Cardiac septum (tissue), 1 donor: ENCODE measurements at regions not wholly inside any gene's neighbourhood (a gene's known extent, or its start where the extent isn't known, plus 50 kb on each side); places are given as distances from the start of the nearest gene placed in this dataset.

Source experiments
- DNase-seq: peaks from one replicate; pipeline ENCODE4 v3.0.0-alpha.2; 2020; ENCODE audit warnings: low spot score
- intact Hi-C: fragments of 100-400 bp; cut with DNase I; formaldehyde crosslinking; loops from one replicate; pipeline ENCODE4 v1.14.0; 2022
- donor health status: DM: no; HTN: no; CAD: no.

DNA sequence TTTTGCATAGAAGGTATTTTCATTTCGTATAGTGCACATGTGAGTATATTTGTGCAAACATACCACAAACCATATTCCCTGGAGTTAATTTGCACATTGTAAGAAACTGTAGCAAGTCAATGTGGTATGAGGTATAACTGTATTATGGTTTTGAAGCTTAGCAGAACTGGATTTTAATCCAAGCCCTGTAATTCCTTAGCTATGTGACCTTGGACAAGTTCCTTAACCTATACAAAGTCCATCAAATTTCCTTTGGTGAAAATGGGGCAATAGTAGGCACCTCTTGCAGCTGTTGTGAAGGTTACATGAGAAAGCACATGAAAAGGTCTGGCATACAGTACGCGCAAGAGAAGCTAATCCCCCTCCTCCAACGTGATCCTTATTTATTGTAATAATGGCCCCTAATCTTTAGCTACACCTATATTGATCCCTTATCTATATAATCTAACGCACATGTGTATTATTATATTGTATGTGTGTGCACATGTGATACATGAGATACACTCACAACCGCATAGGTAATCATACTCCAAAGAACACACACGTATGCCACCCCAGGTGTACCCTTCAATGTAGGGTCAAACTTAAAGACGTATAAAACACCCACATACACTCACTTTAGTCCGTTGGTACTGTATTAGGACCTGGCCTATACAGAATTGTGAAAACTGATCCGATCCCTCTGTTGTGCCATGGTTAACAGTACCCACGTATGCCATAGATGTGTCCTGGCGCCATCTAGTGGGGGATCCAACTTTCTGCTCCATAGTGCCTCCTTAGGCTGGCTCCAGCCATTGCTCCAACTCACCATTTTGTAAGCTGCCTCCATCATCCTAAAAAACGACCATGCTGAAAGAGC, 402.9 kb upstream of the SLC14A2 start:
- DNase-seq = peak; percentile 86
- intact Hi-C loops = loop anchor here (5.0 to 10.0 kb wide), 3 partner anchors 255 to 530 kb away; partner anchors contain the start of gene SETBP1

GRCh38 chr18:45213040-45213333, 402.3 kb upstream of the SLC14A2 start:
- DNase-seq = no peak
- intact Hi-C loops = loop anchor here (5.0 to 10.0 kb wide), 3 partner anchors 256 to 531 kb away; partner anchors contain the start of gene SETBP1

DNA sequence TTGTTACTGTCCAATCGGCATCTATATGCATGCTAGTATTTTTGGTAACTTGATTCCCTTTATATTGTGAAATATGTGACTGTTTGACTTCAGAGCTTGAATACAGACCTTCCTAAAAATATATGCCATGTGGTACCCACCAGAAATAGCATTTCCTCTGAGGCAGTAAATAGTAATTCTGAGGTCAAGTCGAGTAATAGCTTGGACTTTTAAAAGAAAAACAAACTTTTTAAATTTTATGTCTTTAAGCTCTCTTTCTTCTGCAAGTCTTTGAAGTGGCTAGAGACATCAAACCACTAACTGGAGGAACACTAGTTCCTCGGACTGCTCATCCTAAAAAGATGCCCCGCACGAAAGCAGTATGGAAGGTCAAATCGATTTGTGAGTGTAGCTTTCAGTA, 396.8 kb upstream of the SLC14A2 start:
- no peak for DNase-seq
- intact Hi-C loops = loop anchor here (10.0 kb wide), 1 partner anchor 334 kb away; no protein-coding TSS in a partner anchor

- DNase-seq = no peak
- intact Hi-C loops = no loop called here
Observed at GRCh38 chr18:45221363-45221762, 393.9 kb upstream of the SLC14A2 start.

DNA sequence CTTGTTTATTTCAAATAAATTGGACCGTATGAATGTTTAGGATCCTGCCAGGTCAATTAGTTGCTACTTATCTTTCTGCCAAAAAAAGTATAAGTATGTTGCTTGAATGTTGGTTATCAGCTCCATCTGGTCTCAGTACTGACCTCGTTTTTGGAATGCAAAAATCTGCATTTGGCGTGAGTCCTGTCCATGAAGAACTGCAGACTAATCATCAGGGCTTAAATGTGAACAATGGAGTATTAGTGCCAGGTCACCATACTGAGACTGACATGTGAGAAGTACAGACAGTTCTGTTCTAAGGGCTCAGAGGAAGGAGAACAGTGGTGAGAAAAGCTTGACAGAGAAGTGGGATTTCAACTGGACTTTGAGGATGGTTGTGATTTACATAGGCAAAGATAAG, 393.1 kb upstream of the SLC14A2 start:
- intact Hi-C loops = no loop called here
- DNase-seq = no peak

GRCh38 chr18:45227001-45227742, 388.1 kb upstream of the SLC14A2 start:
- intact Hi-C loops = no loop called here

GRCh38 chr18:45228796-45229388, 386.4 kb upstream of the SLC14A2 start:
- intact Hi-C loops = no loop called here
- DNase-seq = no peak

More at GRCh38 chr18:45227001-45227742, 388.1 kb upstream of the SLC14A2 start:
- no peak for DNase-seq

- intact Hi-C loops = no loop called here
Observed at GRCh38 chr18:45231617-45232016, 383.7 kb upstream of the SLC14A2 start.

DNA sequence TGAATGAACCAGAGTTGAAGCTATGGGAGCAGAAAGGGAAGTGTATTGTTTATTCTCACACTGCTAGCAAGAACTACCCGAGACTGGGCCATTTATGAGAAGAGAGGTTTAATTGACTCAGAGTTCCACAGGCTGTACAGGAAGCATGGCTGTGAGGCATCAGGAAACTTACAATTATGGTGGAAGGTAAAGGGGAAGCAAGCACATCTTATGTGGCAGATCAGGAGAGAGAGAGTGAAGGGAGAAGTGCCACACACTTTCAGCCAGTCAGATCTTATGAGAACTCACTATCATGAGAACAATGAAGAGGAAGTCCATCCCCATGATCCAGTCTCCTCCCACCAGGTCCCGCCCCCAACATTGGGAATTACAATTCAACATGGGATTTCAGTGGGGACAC, 383.2 kb upstream of the SLC14A2 start:
- intact Hi-C loops = no loop called here
- DNase-seq = no peak

More at GRCh38 chr18:45231617-45232016, 383.7 kb upstream of the SLC14A2 start:
- DNase-seq = no peak

DNA sequence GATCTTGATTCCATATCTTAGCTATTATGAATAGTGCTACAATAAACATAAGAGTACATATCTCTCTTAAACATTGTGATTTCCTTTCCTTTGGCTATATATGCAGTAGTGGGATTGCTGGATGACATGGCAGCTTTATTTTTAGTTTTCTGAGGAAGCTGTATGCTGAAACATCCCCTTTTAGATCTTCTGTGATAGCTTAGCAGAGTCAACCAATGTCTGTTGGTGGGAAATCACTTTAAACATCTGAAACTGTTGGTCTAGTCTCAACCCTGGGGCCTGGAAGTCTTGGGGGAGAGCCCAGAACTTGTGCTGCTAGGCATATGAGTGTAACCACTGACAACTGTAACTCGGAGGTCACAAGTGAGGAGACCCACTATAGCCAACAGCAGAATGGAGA, 378.6 kb upstream of the SLC14A2 start:
- intact Hi-C loops = no loop called here

GRCh38 chr18:45237343-45238098, 377.8 kb upstream of the SLC14A2 start:
- intact Hi-C loops = no loop called here
- no peak for DNase-seq

More for the DNA sequence above, 378.6 kb upstream of the SLC14A2 start:
- no peak for DNase-seq

GRCh38 chr18:45241271-45241670, 374.0 kb upstream of the SLC14A2 start:
- intact Hi-C loops = no loop called here
- DNase-seq = no peak

GRCh38 chr18:45241982-45242565, 373.2 kb upstream of the SLC14A2 start:
- intact Hi-C loops = no loop called here
- DNase-seq = no peak

GRCh38 chr18:45243340-45244110, 371.8 kb upstream of the SLC14A2 start:
- DNase-seq = no peak
- intact Hi-C loops = no loop called here

DNA sequence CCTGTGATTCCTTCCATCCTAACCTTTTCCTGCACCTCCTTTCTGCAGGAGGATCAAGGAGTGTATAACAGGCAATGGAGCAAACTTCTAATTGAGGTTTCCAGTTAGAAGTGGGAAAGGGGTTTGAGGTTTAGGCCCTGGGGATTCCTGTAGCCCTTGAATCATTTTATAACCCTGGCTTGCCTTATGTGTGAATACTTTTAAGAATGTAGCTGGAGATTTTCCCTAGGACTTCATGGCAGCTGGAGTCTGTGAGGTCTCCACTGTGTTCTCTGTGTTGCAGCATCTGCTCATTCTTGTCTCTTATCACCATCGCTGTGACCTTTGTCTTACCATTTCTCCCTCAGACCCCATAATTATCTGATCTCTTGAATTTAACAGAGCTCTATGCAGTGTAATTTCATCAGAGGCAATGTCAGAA, 370.2 kb upstream of the SLC14A2 start:
- intact Hi-C loops = loop anchor here (5.0 kb wide), 1 partner anchor 77 kb away; no protein-coding TSS in a partner anchor
- DNase-seq = no peak

DNA sequence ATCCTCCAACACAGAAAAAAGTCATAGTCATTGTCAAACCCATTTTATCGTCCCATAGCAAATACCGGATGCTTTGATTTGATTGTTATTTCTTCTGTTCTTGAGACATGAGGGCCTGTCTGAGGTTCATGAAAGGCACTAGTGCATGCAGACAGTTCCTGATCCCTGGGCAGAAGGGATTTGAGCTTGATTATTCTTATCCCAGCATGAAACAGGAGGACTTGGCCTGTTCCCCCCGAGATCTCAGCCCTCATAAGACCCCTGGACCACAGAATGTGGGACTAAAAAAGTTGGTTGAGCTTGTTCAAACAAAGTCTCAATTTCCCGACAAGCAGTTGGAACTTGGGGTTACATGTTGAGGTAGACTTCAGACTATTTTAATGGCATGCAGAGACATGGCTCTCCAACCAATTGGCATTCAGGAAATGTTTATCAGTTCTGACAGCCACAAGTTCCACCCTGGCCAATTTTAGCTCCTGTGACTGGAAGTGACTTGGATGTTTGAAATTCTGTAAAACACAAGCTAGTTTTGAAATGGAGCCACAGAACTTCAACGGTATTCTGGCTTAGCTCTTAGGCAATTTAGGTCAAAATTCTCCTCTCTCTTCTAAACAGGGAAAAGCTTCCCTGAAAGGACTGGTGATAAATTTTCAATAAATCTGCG, 366.9 kb upstream of the SLC14A2 start:
- no peak for DNase-seq
- intact Hi-C loops = loop anchor here (5.0 kb wide), 1 partner anchor 74 kb away; no protein-coding TSS in a partner anchor

GRCh38 chr18:45249246-45249661, 366.0 kb upstream of the SLC14A2 start:
- intact Hi-C loops = loop anchor here (5.0 kb wide), 1 partner anchor 73 kb away; no protein-coding TSS in a partner anchor
- no peak for DNase-seq

GRCh38 chr18:45250479-45250878, 364.8 kb upstream of the SLC14A2 start:
- no peak for DNase-seq
- intact Hi-C loops = no loop called here
